Esophagus muscularis mucosa (tissue), 4 donors: ENCODE measurements at regions not wholly inside any gene's neighbourhood (a gene's known extent, or its start where the extent isn't known, plus 50 kb on each side); places are given as distances from the start of the nearest gene placed in this dataset.

Experiments
- DNase-seq: peaks from one replicate; pipeline ENCODE4 v3.0.0-alpha.2; 2017; ENCODE audit errors: extremely low spot score
- H3K27ac ChIP-seq, 4 donors: fragments of 200-600 bp; sonication (generic); replicated peaks in 1 of 4; 1 replicate in 3 of 4; 2 replicates in 1 of 4; pipeline ENCODE4 v1.5.1; 2016 to 2019; ENCODE audit warnings: mild to moderate bottlenecking in 1 of 4
- H3K27me3 ChIP-seq, 4 donors: fragments of 200-600 bp; sonication (generic); one replicate each; pipeline versions ENCODE4 v1.5.1 to v1.6.0; 2016 to 2019
- H3K36me3 ChIP-seq, 4 donors: fragments of 200-600 bp; sonication (generic); one replicate each; pipeline ENCODE4 v1.5.1; 2016 to 2019
- H3K4me1 ChIP-seq, 4 donors: fragments of 200-600 bp; sonication (generic); one replicate each; pipeline ENCODE4 v1.5.1; 2016 to 2019
- H3K4me3 ChIP-seq, 4 donors: fragments of 200-600 bp; sonication (generic); 1 replicate in 2 of 4; 2 replicates in 2 of 4; pipeline ENCODE4 v1.5.1; 2016 to 2019; ENCODE audit warnings: mild to moderate bottlenecking in 4 of 4, moderate library complexity in 1 of 4
- H3K9me3 ChIP-seq, 4 donors: fragments of 200-600 bp; sonication (generic); 1 replicate in 3 of 4; 2 replicates in 1 of 4; pipeline ENCODE4 v1.5.1; 2016 to 2019
- CTCF ChIP-seq, 3 experiments: fragments of 200-600 bp in 2 of 3; fragments of 450-650 bp in 1 of 3; sonication (generic) in 2 of 3; IDR thresholded peaks; one replicate each; pipeline ENCODE4 v1.5.1; 2017 to 2019; ENCODE audit warnings: antibody characterized with exemption in 3 of 3, mild to moderate bottlenecking in 2 of 3, moderate library complexity in 1 of 3
- EP300 ChIP-seq: sonication (generic); formaldehyde crosslinking; IDR thresholded peaks from one replicate; pipeline ENCODE4 v1.6.1; 2017; ENCODE audit warnings: antibody characterized with exemption
- POLR2A ChIP-seq: fragments of 450-650 bp; IDR thresholded peaks from one replicate; pipeline ENCODE4 v1.6.1; 2017; ENCODE audit warnings: antibody characterized with exemption, moderate library complexity, mild to moderate bottlenecking, low read depth
- POLR2AphosphoS5 ChIP-seq, 2 donors: sonication (generic); formaldehyde crosslinking; IDR thresholded peaks; one replicate each; pipeline ENCODE4 v1.6.1; 2017; ENCODE audit warnings: antibody characterized with exemption in 2 of 2
- WGBS: methylation state at CpG from one replicate; pipeline ENCODE4 v1.1.5; 2018; 5-methylcytosine and 5-hydroxymethylcytosine counted together
- intact Hi-C: fragments of 100-400 bp; cut with DNase I; formaldehyde crosslinking; loops from one replicate; pipeline ENCODE4 v1.15.1; 2023

- Histone ChIP-seq H3K27ac (no peak overlapping the region), H3K9me3 (no peaks in the 10 kb centered on the region), H3K27me3 (no peaks in the 10 kb centered on the region), H3K4me3 (no peak overlapping the region), H3K36me3 (no peaks in the 10 kb centered on the region), H3K4me1 (no peaks in the 10 kb centered on the region)
- intact Hi-C loops = no loop called here
- 92% methylated on average over 11 of the region's 11 CpGs for WGBS
- peak; percentile 81 for DNase-seq
- TF ChIP-seq CTCF (IDR thresholded peaks at IDR 0.05) = no peak
- no peak for TF ChIP-seq EP300
- TF ChIP-seq POLR2AphosphoS5 (IDR thresholded peaks at IDR 0.05) = no peak
- no peak for TF ChIP-seq POLR2A
Observed at GRCh38 chr2:100677611-100678185, 114.9 kb downstream of the PDCL3 start.

- H3K4me1 ChIP-seq = no peaks in the 10 kb centered on the region
- H3K9me3 ChIP-seq = peaks cover 0 to 9% (median 6%) of the 10 kb centered on the region in 4 donors
- intact Hi-C loops = no loop called here
- H3K4me3 ChIP-seq = no peak overlapping the region
- H3K36me3 ChIP-seq = no peaks in the 10 kb centered on the region
- peak; percentile 82 for DNase-seq
- no peaks in the 10 kb centered on the region for H3K27me3 ChIP-seq
- H3K27ac ChIP-seq = no peak overlapping the region
- TF ChIP-seq EP300 = no peak
- no peak for TF ChIP-seq POLR2AphosphoS5 (IDR thresholded peaks at IDR 0.05)
- no peak for TF ChIP-seq CTCF (IDR thresholded peaks at IDR 0.05)
- no peak for TF ChIP-seq POLR2A
- WGBS = 93% methylated on average over 10 of the region's 10 CpGs
Observed at GRCh38 chr2:100679211-100679610, 116.4 kb downstream of the PDCL3 start.

- DNase-seq = peak; percentile 66
- WGBS = 76% methylated on average over 7 of the region's 7 CpGs
- TF ChIP-seq POLR2A (no peak), CTCF (IDR thresholded peaks at IDR 0.05) (no peak), EP300 (no peak), POLR2AphosphoS5 (IDR thresholded peaks at IDR 0.05) (no peak)
- peaks cover 0 to 14% (median 8%) of the 10 kb centered on the region in 4 donors for H3K9me3 ChIP-seq
- H3K27me3 ChIP-seq = no peaks in the 10 kb centered on the region
- no peaks in the 10 kb centered on the region for H3K4me1 ChIP-seq
- H3K27ac ChIP-seq = no peak overlapping the region
- H3K36me3 ChIP-seq = no peaks in the 10 kb centered on the region
- intact Hi-C loops = no loop called here
- no peak overlapping the region for H3K4me3 ChIP-seq
Observed at GRCh38 chr2:100682536-100682935, 119.7 kb downstream of the PDCL3 start.

- Histone ChIP-seq H3K4me3 (no peak overlapping the region), H3K27me3 (no peaks in the 10 kb centered on the region), H3K27ac (no peak overlapping the region), H3K4me1 (no peaks in the 10 kb centered on the region), H3K9me3 (peaks cover 0 to 14% (median 8%) of the 10 kb centered on the region in 4 donors), H3K36me3 (no peaks in the 10 kb centered on the region)
- intact Hi-C loops = no loop called here
- DNase-seq = peak; percentile 47
- 92% methylated on average over 4 of the region's 4 CpGs for WGBS
- no peak for TF ChIP-seq POLR2A
- TF ChIP-seq EP300 = no peak
- TF ChIP-seq CTCF (IDR thresholded peaks at IDR 0.05) = no peak
- TF ChIP-seq POLR2AphosphoS5 (IDR thresholded peaks at IDR 0.05) = no peak
Observed at GRCh38 chr2:100683231-100683630, 120.4 kb downstream of the PDCL3 start.

GRCh38 chr2:100691846-100692245 lies 128.1 kb upstream of the NPAS2 start:
- TF ChIP-seq POLR2A (no peak), EP300 (no peak), CTCF (IDR thresholded peaks at IDR 0.05) (no peak), POLR2AphosphoS5 (IDR thresholded peaks at IDR 0.05) (no peak)
- intact Hi-C loops = no loop called here
- 87% methylated on average over 3 of the region's 3 CpGs for WGBS
- Histone ChIP-seq H3K4me3 (no peak overlapping the region), H3K9me3 (peaks cover 0 to 19% (median 14%) of the 10 kb centered on the region in 4 donors), H3K27ac (no peak overlapping the region), H3K4me1 (no peaks in the 10 kb centered on the region), H3K27me3 (no peaks in the 10 kb centered on the region), H3K36me3 (no peaks in the 10 kb centered on the region)
- no peak for DNase-seq
